ENCODE measurements at regions not wholly inside any gene's neighbourhood (a gene's known extent, or its start where the extent isn't known, plus 50 kb on each side); places are given as distances from the start of the nearest gene placed in this dataset.

DNA sequence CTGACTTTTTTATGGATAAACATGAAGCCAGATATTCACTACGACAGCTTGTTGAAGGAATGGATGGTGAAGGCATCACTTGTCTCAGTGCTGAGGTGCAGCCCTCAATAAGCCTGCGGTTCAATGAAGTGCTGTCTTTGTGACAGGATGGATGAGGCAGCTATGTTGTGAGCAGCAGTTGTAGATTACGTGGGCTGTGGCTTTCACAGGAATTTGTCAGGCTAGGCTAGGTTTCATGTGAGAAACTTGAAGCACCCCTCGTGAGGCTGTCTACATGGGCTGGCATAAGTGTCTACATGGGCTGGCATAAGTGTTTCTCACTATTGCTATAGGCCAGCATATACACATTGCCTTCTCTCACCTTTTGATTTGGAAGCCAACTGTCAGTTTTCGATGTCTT lies 1050.0 kb downstream of the ADGRL3 start:
- Mint-ChIP-seq H3K27ac (no peak overlapping the region), H3K9me3 (no peaks in the 10 kb centered on the region), H3K36me3 (no peaks in the 10 kb centered on the region), H3K27me3 (ENCODE audit: low read depth) (peaks cover 5% of the 10 kb centered on the region), H3K4me3 (no peak overlapping the region), H3K4me1 (no peaks in the 10 kb centered on the region)
- TF ChIP-seq, protein P1, sequence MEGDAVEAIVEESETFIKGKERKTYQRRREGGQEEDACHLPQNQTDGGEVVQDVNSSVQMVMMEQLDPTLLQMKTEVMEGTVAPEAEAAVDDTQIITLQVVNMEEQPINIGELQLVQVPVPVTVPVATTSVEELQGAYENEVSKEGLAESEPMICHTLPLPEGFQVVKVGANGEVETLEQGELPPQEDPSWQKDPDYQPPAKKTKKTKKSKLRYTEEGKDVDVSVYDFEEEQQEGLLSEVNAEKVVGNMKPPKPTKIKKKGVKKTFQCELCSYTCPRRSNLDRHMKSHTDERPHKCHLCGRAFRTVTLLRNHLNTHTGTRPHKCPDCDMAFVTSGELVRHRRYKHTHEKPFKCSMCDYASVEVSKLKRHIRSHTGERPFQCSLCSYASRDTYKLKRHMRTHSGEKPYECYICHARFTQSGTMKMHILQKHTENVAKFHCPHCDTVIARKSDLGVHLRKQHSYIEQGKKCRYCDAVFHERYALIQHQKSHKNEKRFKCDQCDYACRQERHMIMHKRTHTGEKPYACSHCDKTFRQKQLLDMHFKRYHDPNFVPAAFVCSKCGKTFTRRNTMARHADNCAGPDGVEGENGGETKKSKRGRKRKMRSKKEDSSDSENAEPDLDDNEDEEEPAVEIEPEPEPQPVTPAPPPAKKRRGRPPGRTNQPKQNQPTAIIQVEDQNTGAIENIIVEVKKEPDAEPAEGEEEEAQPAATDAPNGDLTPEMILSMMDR (IDR thresholded peaks at IDR 0.05; ENCODE audit: unreplicated experiment): no peak
- DNase-seq (ENCODE audit: low spot score in 2 of 2, unreplicated experiment in 2 of 2): no peak

DNA sequence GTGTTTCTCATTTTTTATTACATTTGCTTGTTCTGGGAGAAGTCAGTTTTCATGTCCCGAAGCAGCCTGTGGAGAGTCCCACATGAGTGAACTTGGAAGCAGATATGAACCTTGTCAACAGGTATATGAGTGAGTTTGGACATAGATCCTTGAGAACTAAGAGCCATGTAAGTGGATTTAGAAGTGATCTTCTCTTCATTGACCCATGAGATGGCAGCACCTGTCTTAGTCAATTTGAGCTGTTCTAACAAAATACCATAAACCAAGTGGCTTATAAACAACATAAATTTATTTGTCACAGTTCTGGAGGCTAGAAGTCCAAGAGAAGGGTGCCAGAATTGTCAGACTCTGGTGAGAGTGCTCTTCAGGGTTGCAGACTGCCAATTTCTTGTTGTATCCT lies 1043.8 kb downstream of the ADGRL3 start:
- Mint-ChIP-seq H3K27me3 (ENCODE audit: low read depth) (peaks cover 3% of the 10 kb centered on the region), H3K27ac (no peak overlapping the region), H3K4me3 (no peak overlapping the region), H3K9me3 (peaks cover 14% of the 10 kb centered on the region), H3K4me1 (no peaks in the 10 kb centered on the region), H3K36me3 (no peaks in the 10 kb centered on the region)
- TF ChIP-seq, protein P1 (IDR thresholded peaks at IDR 0.05; ENCODE audit: unreplicated experiment): no peak
- no peak for DNase-seq (ENCODE audit: low spot score in 2 of 2, unreplicated experiment in 2 of 2)

DNA sequence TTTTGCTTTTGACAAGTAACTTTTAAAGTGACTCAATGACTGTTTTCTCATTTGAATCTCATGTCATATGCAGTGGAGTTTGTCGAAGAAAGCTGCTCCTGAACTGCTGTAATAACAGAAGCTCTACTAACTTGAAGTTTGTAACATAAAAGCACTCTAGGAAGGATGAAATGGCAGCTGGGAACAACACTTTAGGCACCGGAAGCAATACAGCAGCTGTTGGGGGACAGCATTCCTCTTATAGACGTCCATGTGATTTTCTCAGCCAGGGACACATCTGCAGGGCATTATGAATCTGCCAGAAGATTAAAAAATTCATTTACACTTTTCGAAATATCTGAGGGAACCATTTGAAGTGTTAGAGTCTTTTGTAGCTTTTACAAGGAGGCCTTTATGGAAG lies 1035.8 kb downstream of the ADGRL3 start:
- TF ChIP-seq, protein P1 (IDR thresholded peaks at IDR 0.05; ENCODE audit: unreplicated experiment): no peak
- Mint-ChIP-seq H3K4me1 (peaks cover 15% of the 10 kb centered on the region), H3K9me3 (peaks cover 14% of the 10 kb centered on the region), H3K36me3 (no peaks in the 10 kb centered on the region), H3K27ac (no peak overlapping the region), H3K27me3 (ENCODE audit: low read depth) (no peaks in the 10 kb centered on the region), H3K4me3 (no peak overlapping the region)
- DNase-seq (ENCODE audit: low spot score in 2 of 2, unreplicated experiment in 2 of 2): no peak

DNA sequence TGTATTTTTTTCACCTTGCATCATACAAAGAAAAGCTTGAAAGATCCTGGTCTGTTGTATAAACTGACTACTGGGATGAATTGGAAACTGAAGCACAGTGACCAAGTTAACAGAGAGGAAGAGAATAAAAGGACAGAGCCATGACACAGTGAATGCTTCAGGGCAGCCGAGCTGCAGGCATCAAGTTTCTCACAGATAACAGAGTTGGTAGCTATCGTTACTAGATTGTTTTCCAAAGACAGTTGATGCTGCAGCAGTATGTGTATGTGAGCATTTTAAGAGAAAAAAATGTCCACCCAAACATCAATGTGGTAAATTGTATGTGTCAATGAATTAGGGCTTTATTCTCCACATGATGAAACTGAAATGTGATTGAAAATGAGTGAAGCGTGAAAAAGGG lies 1032.7 kb downstream of the ADGRL3 start:
- no peak overlapping the region for H3K4me3 Mint-ChIP-seq

DNA sequence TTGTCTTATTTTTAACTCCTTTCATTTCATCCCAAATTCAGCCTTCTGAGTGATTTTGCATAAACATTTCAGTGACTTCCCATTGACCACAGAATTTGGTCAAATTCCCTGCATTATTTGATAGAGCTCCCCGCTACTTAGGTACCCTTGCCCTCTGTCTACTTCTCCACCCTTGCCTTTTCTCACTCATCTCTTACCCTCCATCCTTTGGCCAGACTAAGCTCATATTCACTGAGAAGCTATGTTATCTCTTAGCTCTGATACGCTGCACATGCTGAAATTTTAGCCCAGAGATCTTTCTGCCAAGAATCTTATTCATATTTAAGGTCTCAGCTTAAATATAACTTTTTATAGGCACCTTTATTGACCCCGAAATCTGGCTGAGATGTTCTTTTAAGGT lies 1031.9 kb downstream of the ADGRL3 start:
- H3K4me1 Mint-ChIP-seq: peaks cover 28% of the 10 kb centered on the region
- H3K4me3 Mint-ChIP-seq: no peak overlapping the region
- no peaks in the 10 kb centered on the region for H3K36me3 Mint-ChIP-seq
- DNase-seq (ENCODE audit: low spot score in 2 of 2, unreplicated experiment in 2 of 2): no peak
- peaks cover 4% of the 10 kb centered on the region for H3K9me3 Mint-ChIP-seq
- no peaks in the 10 kb centered on the region for H3K27me3 Mint-ChIP-seq (ENCODE audit: low read depth)
- no peak overlapping the region for H3K27ac Mint-ChIP-seq
- TF ChIP-seq, protein P1 (IDR thresholded peaks at IDR 0.05; ENCODE audit: unreplicated experiment): no peak

More for the DNA sequence above, 1032.7 kb downstream of the ADGRL3 start:
- H3K27ac Mint-ChIP-seq: peak overlapping the region; percentile 57
- peaks cover 4% of the 10 kb centered on the region for H3K9me3 Mint-ChIP-seq
- DNase-seq (ENCODE audit: low spot score in 2 of 2, unreplicated experiment in 2 of 2): no peak
- no peaks in the 10 kb centered on the region for H3K27me3 Mint-ChIP-seq (ENCODE audit: low read depth)
- TF ChIP-seq, protein P1 (IDR thresholded peaks at IDR 0.05; ENCODE audit: unreplicated experiment): no peak
- no peaks in the 10 kb centered on the region for H3K36me3 Mint-ChIP-seq
- H3K4me1 Mint-ChIP-seq: peaks cover 26% of the 10 kb centered on the region

DNA sequence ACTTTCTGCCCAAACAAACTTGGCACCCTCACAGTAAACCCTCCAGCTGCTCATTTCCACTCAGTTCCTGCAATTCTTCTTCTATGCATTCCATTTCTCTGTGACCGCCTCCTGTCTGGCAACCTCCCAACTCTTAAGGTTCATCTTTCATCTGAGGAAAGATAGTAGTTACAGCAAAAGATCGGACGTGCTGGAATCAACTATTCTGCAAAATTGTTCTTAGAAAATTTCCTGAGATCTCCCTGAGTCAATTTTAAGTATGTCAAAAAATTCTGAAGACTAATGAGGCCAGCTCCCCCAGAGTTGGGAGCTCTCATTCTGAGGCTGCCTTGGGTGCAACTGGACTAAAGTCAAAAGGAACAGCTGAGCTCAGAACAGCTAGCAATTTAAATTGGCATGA lies 1026.0 kb downstream of the ADGRL3 start:
- DNase-seq (ENCODE audit: low spot score in 2 of 2, unreplicated experiment in 2 of 2): peak in 1 of 2 experiments; percentile 50
- no peaks in the 10 kb centered on the region for H3K27me3 Mint-ChIP-seq (ENCODE audit: low read depth)
- H3K4me3 Mint-ChIP-seq: no peak overlapping the region
- peaks cover 35% of the 10 kb centered on the region for H3K4me1 Mint-ChIP-seq
- peak overlapping the region; percentile 26 for H3K27ac Mint-ChIP-seq
- TF ChIP-seq, protein P1 (IDR thresholded peaks at IDR 0.05; ENCODE audit: unreplicated experiment): no peak
- H3K9me3 Mint-ChIP-seq: peaks cover under 1% of the 10 kb centered on the region
- no peaks in the 10 kb centered on the region for H3K36me3 Mint-ChIP-seq

All from mesothelial cell of epicardium (in vitro differentiated cells).